Heart left ventricle (tissue), 13 donors: ENCODE measurements at regions not wholly inside any gene's neighbourhood (a gene's known extent, or its start where the extent isn't known, plus 50 kb on each side); places are given as distances from the start of the nearest gene placed in this dataset.
"Not testable (repeated sequence)": the region's sequence is repeated elsewhere in the genome, so short reads cannot be mapped to it uniquely, and the experiment has no call there.

Experiments
- POLR2A ChIP-seq, 2 donors: fragments of 450-650 bp; IDR thresholded peaks; one replicate each; pipeline ENCODE4 v1.6.1; 2017; ENCODE audit warnings: antibody characterized with exemption in 2 of 2, mild to moderate bottlenecking in 2 of 2, moderate library complexity in 2 of 2
- TF ChIP-seq, protein P1 (sequence below), 12 donors: fragments of 200-600 bp; sonication (generic) in 4 of 12; IDR thresholded peaks; one replicate each; pipeline versions ENCODE4 v1.5.0 to v1.8.0; 2018 to 2022; ENCODE audit warnings: antibody characterized with exemption in 12 of 12, mild to moderate bottlenecking in 5 of 12
- donor health status: ischemic (EF 13 %, LVEDD 7.1; RV severe dilation, severe dysfunction).
- donor health status: DM: no; HTN: yes; CAD: no.
- donor health status: DM: no; HTN: no; CAD: no.
- donor health status: ischemic (EF 25% LVEDD 6.9; RV normal size, moderate dysfunction).
- donor health status: ischemic (EF 25% LVEDD 5.7; RV mildly dilated, moderate dysfunction).
- donor health status: ischemic (EF 35%, LVEDD 5.7; RV mildly dilated, moderate dysfunction).
- donor health status: nonischemic (EF 11% LVEDD 7.7; RV severe dilation, severe dysfunction).
- donor health status: DM: yes; HTN: yes; CAD: no.
- donor health status: PGD.
- donor health status: ischemic (EF 29% LVEDD 5.4; RV normal size, mild dysfunction).
- donor health status: nonischemic (EF 23%, LVEDD 6.1; RV moderate dilation, normal function).

DNA sequence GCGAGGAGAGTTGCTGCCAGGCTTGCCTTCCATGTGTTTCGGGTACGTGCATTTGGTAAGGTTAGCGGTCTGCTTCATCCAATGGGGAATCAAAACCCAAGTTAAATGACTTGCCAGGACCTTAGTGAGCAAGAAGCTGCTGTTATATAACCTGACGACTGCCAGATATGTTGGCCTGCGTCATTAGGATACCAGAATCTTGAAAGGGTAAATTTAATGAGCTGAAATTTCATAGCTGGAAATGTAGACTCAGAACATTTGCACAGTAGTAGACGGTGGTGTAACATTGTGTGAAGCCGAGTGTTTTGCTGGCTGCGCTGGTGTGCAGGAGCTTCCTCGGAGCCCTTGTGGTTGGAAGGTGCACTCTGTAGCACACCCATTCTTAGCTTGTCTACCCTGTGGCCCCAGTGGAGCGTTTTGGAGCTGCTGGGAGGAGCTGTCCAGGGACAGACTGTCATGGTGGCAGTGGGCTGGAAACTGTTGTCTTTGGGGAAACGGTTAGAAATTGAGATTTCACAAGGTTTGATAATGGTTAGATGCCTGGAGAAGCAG lies 66.3 kb upstream of the CRYM start:
- TF ChIP-seq, protein P1, sequence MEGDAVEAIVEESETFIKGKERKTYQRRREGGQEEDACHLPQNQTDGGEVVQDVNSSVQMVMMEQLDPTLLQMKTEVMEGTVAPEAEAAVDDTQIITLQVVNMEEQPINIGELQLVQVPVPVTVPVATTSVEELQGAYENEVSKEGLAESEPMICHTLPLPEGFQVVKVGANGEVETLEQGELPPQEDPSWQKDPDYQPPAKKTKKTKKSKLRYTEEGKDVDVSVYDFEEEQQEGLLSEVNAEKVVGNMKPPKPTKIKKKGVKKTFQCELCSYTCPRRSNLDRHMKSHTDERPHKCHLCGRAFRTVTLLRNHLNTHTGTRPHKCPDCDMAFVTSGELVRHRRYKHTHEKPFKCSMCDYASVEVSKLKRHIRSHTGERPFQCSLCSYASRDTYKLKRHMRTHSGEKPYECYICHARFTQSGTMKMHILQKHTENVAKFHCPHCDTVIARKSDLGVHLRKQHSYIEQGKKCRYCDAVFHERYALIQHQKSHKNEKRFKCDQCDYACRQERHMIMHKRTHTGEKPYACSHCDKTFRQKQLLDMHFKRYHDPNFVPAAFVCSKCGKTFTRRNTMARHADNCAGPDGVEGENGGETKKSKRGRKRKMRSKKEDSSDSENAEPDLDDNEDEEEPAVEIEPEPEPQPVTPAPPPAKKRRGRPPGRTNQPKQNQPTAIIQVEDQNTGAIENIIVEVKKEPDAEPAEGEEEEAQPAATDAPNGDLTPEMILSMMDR (IDR thresholded peaks at IDR 0.05), result not testable (repeated sequence)
- TF ChIP-seq POLR2A (IDR thresholded peaks at IDR 0.05), result not testable (repeated sequence)
